ENCODE measurements at regions not wholly inside any gene's neighbourhood (a gene's known extent, or its start where the extent isn't known, plus 50 kb on each side); places are given as distances from the start of the nearest gene placed in this dataset.

- TF ChIP-seq, protein P1, sequence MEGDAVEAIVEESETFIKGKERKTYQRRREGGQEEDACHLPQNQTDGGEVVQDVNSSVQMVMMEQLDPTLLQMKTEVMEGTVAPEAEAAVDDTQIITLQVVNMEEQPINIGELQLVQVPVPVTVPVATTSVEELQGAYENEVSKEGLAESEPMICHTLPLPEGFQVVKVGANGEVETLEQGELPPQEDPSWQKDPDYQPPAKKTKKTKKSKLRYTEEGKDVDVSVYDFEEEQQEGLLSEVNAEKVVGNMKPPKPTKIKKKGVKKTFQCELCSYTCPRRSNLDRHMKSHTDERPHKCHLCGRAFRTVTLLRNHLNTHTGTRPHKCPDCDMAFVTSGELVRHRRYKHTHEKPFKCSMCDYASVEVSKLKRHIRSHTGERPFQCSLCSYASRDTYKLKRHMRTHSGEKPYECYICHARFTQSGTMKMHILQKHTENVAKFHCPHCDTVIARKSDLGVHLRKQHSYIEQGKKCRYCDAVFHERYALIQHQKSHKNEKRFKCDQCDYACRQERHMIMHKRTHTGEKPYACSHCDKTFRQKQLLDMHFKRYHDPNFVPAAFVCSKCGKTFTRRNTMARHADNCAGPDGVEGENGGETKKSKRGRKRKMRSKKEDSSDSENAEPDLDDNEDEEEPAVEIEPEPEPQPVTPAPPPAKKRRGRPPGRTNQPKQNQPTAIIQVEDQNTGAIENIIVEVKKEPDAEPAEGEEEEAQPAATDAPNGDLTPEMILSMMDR (IDR thresholded peaks at IDR 0.05; ENCODE audit: insufficient read depth, low read depth, low read length): no peak
- TF ChIP-seq EZH2 (IDR thresholded peaks at IDR 0.05; ENCODE audit: insufficient read depth, low read length): no peak
Measured at GRCh38 chr4:36758312-36759178, 477.1 kb downstream of the DTHD1 start.
